ENCODE measurements at regions not wholly inside any gene's neighbourhood (a gene's known extent, or its start where the extent isn't known, plus 50 kb on each side); places are given as distances from the start of the nearest gene placed in this dataset.

GRCh38 chr10:78560341-78560688, 508.5 kb upstream of the ZMIZ1 start:
- H3K4me1 ChIP-seq (ENCODE audit: control insufficient read depth in 1 of 2, insufficient read depth in 2 of 2, low read length in 2 of 2), result peaks cover 0 to 37% of the 10 kb centered on the region in 2 donors
- no peaks in the 10 kb centered on the region for H3K27me3 ChIP-seq (ENCODE audit: low read depth, low read length)
- no peaks in the 10 kb centered on the region for H3K9me3 ChIP-seq (ENCODE audit: control insufficient read depth in 1 of 2, low read length in 2 of 2)
- H3K4me3 ChIP-seq (ENCODE audit: low read depth in 1 of 2, low read length in 2 of 2), result no peak overlapping the region
- H3K27ac ChIP-seq (ENCODE audit: low read length), result no peak overlapping the region
- no peaks in the 10 kb centered on the region for H3K36me3 ChIP-seq (ENCODE audit: control insufficient read depth in 1 of 2, insufficient read depth in 2 of 2, low read length in 2 of 2)

GRCh38 chr10:78563314-78563713, 505.5 kb upstream of the ZMIZ1 start:
- no peaks in the 10 kb centered on the region for H3K36me3 ChIP-seq (ENCODE audit: control insufficient read depth in 1 of 2, insufficient read depth in 2 of 2, low read length in 2 of 2)
- H3K4me3 ChIP-seq (ENCODE audit: low read depth in 1 of 2, low read length in 2 of 2), result no peak overlapping the region
- no peaks in the 10 kb centered on the region for H3K27me3 ChIP-seq (ENCODE audit: low read depth, low read length)
- H3K4me1 ChIP-seq (ENCODE audit: control insufficient read depth in 1 of 2, insufficient read depth in 2 of 2, low read length in 2 of 2), result peaks cover 14 to 55% of the 10 kb centered on the region in 2 donors
- no peaks in the 10 kb centered on the region for H3K9me3 ChIP-seq (ENCODE audit: control insufficient read depth in 1 of 2, low read length in 2 of 2)
- H3K27ac ChIP-seq (ENCODE audit: low read length), result no peak overlapping the region

GRCh38 chr10:78565841-78566240, 502.9 kb upstream of the ZMIZ1 start:
- H3K9me3 ChIP-seq (ENCODE audit: control insufficient read depth in 1 of 2, low read length in 2 of 2), result no peaks in the 10 kb centered on the region
- no peaks in the 10 kb centered on the region for H3K27me3 ChIP-seq (ENCODE audit: low read depth, low read length)
- no peak overlapping the region for H3K4me3 ChIP-seq (ENCODE audit: low read depth in 1 of 2, low read length in 2 of 2)
- H3K4me1 ChIP-seq (ENCODE audit: control insufficient read depth in 1 of 2, insufficient read depth in 2 of 2, low read length in 2 of 2), result peaks cover 14 to 37% of the 10 kb centered on the region in 2 donors
- H3K27ac ChIP-seq (ENCODE audit: low read length), result no peak overlapping the region
- H3K36me3 ChIP-seq (ENCODE audit: control insufficient read depth in 1 of 2, insufficient read depth in 2 of 2, low read length in 2 of 2), result no peaks in the 10 kb centered on the region

GRCh38 chr10:78566284-78567111, 502.3 kb upstream of the ZMIZ1 start:
- Histone ChIP-seq H3K27me3 (ENCODE audit: low read depth, low read length) (no peaks in the 10 kb centered on the region), H3K36me3 (ENCODE audit: control insufficient read depth in 1 of 2, insufficient read depth in 2 of 2, low read length in 2 of 2) (no peaks in the 10 kb centered on the region), H3K9me3 (ENCODE audit: control insufficient read depth in 1 of 2, low read length in 2 of 2) (no peaks in the 10 kb centered on the region), H3K4me1 (ENCODE audit: control insufficient read depth in 1 of 2, insufficient read depth in 2 of 2, low read length in 2 of 2) (peaks cover 14 to 32% of the 10 kb centered on the region in 2 donors), H3K4me3 (ENCODE audit: low read depth in 1 of 2, low read length in 2 of 2) (no peak overlapping the region), H3K27ac (ENCODE audit: low read length) (no peak overlapping the region)

- Histone ChIP-seq H3K4me3 (ENCODE audit: low read depth in 1 of 2, low read length in 2 of 2) (no peak overlapping the region), H3K27ac (ENCODE audit: low read length) (no peak overlapping the region), H3K4me1 (ENCODE audit: control insufficient read depth in 1 of 2, insufficient read depth in 2 of 2, low read length in 2 of 2) (peaks cover 21 to 42% of the 10 kb centered on the region in 2 donors), H3K9me3 (ENCODE audit: control insufficient read depth in 1 of 2, low read length in 2 of 2) (no peaks in the 10 kb centered on the region), H3K36me3 (ENCODE audit: control insufficient read depth in 1 of 2, insufficient read depth in 2 of 2, low read length in 2 of 2) (no peaks in the 10 kb centered on the region), H3K27me3 (ENCODE audit: low read depth, low read length) (no peaks in the 10 kb centered on the region)
Measured at GRCh38 chr10:78567680-78568455, 500.9 kb upstream of the ZMIZ1 start.

- no peak overlapping the region for H3K4me3 ChIP-seq (ENCODE audit: low read depth in 1 of 2, low read length in 2 of 2)
- H3K4me1 ChIP-seq (ENCODE audit: control insufficient read depth in 1 of 2, insufficient read depth in 2 of 2, low read length in 2 of 2), result peaks cover 21 to 37% of the 10 kb centered on the region in 2 donors
- no peak overlapping the region for H3K27ac ChIP-seq (ENCODE audit: low read length)
- H3K36me3 ChIP-seq (ENCODE audit: control insufficient read depth in 1 of 2, insufficient read depth in 2 of 2, low read length in 2 of 2), result no peaks in the 10 kb centered on the region
- H3K9me3 ChIP-seq (ENCODE audit: control insufficient read depth in 1 of 2, low read length in 2 of 2), result no peaks in the 10 kb centered on the region
- H3K27me3 ChIP-seq (ENCODE audit: low read depth, low read length), result no peaks in the 10 kb centered on the region
Measured at GRCh38 chr10:78568620-78569019, 500.1 kb upstream of the ZMIZ1 start.

GRCh38 chr10:78570633-78571235, 498.0 kb upstream of the ZMIZ1 start:
- Histone ChIP-seq H3K4me3 (ENCODE audit: low read depth in 1 of 2, low read length in 2 of 2) (no peak overlapping the region), H3K27ac (ENCODE audit: low read length) (no peak overlapping the region)

GRCh38 chr10:78571286-78571685, 497.5 kb upstream of the ZMIZ1 start:
- Histone ChIP-seq H3K27ac (ENCODE audit: low read length) (no peak overlapping the region), H3K27me3 (ENCODE audit: low read depth, low read length) (no peaks in the 10 kb centered on the region), H3K4me3 (ENCODE audit: low read depth in 1 of 2, low read length in 2 of 2) (no peak overlapping the region), H3K9me3 (ENCODE audit: control insufficient read depth in 1 of 2, low read length in 2 of 2) (no peaks in the 10 kb centered on the region), H3K4me1 (ENCODE audit: control insufficient read depth in 1 of 2, insufficient read depth in 2 of 2, low read length in 2 of 2) (peaks cover 19 to 27% of the 10 kb centered on the region in 2 donors), H3K36me3 (ENCODE audit: control insufficient read depth in 1 of 2, insufficient read depth in 2 of 2, low read length in 2 of 2) (no peaks in the 10 kb centered on the region)

More at GRCh38 chr10:78570633-78571235, 498.0 kb upstream of the ZMIZ1 start:
- peaks cover 21 to 32% of the 10 kb centered on the region in 2 donors for H3K4me1 ChIP-seq (ENCODE audit: control insufficient read depth in 1 of 2, insufficient read depth in 2 of 2, low read length in 2 of 2)
- no peaks in the 10 kb centered on the region for H3K9me3 ChIP-seq (ENCODE audit: control insufficient read depth in 1 of 2, low read length in 2 of 2)
- no peaks in the 10 kb centered on the region for H3K27me3 ChIP-seq (ENCODE audit: low read depth, low read length)
- no peaks in the 10 kb centered on the region for H3K36me3 ChIP-seq (ENCODE audit: control insufficient read depth in 1 of 2, insufficient read depth in 2 of 2, low read length in 2 of 2)

GRCh38 chr10:78571891-78572290, 496.9 kb upstream of the ZMIZ1 start:
- no peaks in the 10 kb centered on the region for H3K27me3 ChIP-seq (ENCODE audit: low read depth, low read length)
- H3K9me3 ChIP-seq (ENCODE audit: control insufficient read depth in 1 of 2, low read length in 2 of 2), result no peaks in the 10 kb centered on the region
- H3K4me3 ChIP-seq (ENCODE audit: low read depth in 1 of 2, low read length in 2 of 2), result no peak overlapping the region
- H3K36me3 ChIP-seq (ENCODE audit: control insufficient read depth in 1 of 2, insufficient read depth in 2 of 2, low read length in 2 of 2), result no peaks in the 10 kb centered on the region
- H3K27ac ChIP-seq (ENCODE audit: low read length), result no peak overlapping the region
- H3K4me1 ChIP-seq (ENCODE audit: control insufficient read depth in 1 of 2, insufficient read depth in 2 of 2, low read length in 2 of 2), result peaks cover 13 to 25% of the 10 kb centered on the region in 2 donors

- H3K4me3 ChIP-seq (ENCODE audit: low read depth in 1 of 2, low read length in 2 of 2), result no peak overlapping the region
- H3K27me3 ChIP-seq (ENCODE audit: low read depth, low read length), result no peaks in the 10 kb centered on the region
- no peak overlapping the region for H3K27ac ChIP-seq (ENCODE audit: low read length)
- peaks cover 7 to 18% of the 10 kb centered on the region in 2 donors for H3K4me1 ChIP-seq (ENCODE audit: control insufficient read depth in 1 of 2, insufficient read depth in 2 of 2, low read length in 2 of 2)
- no peaks in the 10 kb centered on the region for H3K9me3 ChIP-seq (ENCODE audit: control insufficient read depth in 1 of 2, low read length in 2 of 2)
- no peaks in the 10 kb centered on the region for H3K36me3 ChIP-seq (ENCODE audit: control insufficient read depth in 1 of 2, insufficient read depth in 2 of 2, low read length in 2 of 2)
Measured at GRCh38 chr10:78572565-78572964, 496.2 kb upstream of the ZMIZ1 start.

- no peaks in the 10 kb centered on the region for H3K9me3 ChIP-seq (ENCODE audit: control insufficient read depth in 1 of 2, low read length in 2 of 2)
- H3K27ac ChIP-seq (ENCODE audit: low read length), result no peak overlapping the region
- H3K4me1 ChIP-seq (ENCODE audit: control insufficient read depth in 1 of 2, insufficient read depth in 2 of 2, low read length in 2 of 2), result peaks cover 7 to 18% of the 10 kb centered on the region in 2 donors
- H3K4me3 ChIP-seq (ENCODE audit: low read depth in 1 of 2, low read length in 2 of 2), result no peak overlapping the region
- H3K36me3 ChIP-seq (ENCODE audit: control insufficient read depth in 1 of 2, insufficient read depth in 2 of 2, low read length in 2 of 2), result no peaks in the 10 kb centered on the region
- H3K27me3 ChIP-seq (ENCODE audit: low read depth, low read length), result no peaks in the 10 kb centered on the region
Measured at GRCh38 chr10:78574547-78574946, 494.2 kb upstream of the ZMIZ1 start.

Data from muscle layer of duodenum (tissue), 2 donors.